Sigmoid colon (tissue), 4 donors: ENCODE measurements at regions not wholly inside any gene's neighbourhood (a gene's known extent, or its start where the extent isn't known, plus 50 kb on each side); places are given as distances from the start of the nearest gene placed in this dataset.

ENCODE experiments used
- POLR2A ChIP-seq, 2 donors: fragments of 450-650 bp; IDR thresholded peaks; one replicate each; pipeline ENCODE4 v1.6.1; 2016; ENCODE audit warnings: antibody characterized with exemption in 2 of 2, mild to moderate bottlenecking in 2 of 2, moderate library complexity in 2 of 2
- POLR2AphosphoS5 ChIP-seq, 4 donors: sonication (generic); formaldehyde crosslinking; IDR thresholded peaks; one replicate each; pipeline ENCODE4 v1.6.1; 2017; ENCODE audit warnings: antibody characterized with exemption in 4 of 4
- TF ChIP-seq, protein P1 (sequence below), 4 experiments: fragments of 450-650 bp in 3 of 4; fragments of 200-600 bp in 1 of 4; IDR thresholded peaks; one replicate each; pipeline ENCODE4 v1.5.1; 2016 to 2019; ENCODE audit warnings: antibody characterized with exemption in 4 of 4, mild to moderate bottlenecking in 3 of 4, moderate library complexity in 2 of 4

DNA sequence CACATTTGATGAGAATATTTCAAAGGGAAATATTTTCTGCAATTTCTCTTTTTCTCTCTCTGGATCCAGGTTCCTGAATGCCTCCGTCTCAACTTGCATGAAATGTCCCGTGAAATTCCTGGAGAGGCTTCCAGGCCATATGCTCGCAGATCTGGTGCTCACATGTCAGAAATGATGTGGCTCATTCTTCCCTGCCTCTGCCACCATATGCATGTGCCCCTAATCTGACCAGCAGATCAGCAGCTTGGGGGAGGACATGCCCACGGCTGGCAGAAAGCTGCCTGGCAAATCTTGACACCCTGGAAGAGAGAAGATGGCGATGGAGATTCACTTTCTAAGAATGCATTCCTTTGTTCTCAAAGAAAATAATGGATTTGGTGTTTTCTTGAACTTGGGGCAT, 490.7 kb downstream of the RPS24 start:
- TF ChIP-seq, protein P1, sequence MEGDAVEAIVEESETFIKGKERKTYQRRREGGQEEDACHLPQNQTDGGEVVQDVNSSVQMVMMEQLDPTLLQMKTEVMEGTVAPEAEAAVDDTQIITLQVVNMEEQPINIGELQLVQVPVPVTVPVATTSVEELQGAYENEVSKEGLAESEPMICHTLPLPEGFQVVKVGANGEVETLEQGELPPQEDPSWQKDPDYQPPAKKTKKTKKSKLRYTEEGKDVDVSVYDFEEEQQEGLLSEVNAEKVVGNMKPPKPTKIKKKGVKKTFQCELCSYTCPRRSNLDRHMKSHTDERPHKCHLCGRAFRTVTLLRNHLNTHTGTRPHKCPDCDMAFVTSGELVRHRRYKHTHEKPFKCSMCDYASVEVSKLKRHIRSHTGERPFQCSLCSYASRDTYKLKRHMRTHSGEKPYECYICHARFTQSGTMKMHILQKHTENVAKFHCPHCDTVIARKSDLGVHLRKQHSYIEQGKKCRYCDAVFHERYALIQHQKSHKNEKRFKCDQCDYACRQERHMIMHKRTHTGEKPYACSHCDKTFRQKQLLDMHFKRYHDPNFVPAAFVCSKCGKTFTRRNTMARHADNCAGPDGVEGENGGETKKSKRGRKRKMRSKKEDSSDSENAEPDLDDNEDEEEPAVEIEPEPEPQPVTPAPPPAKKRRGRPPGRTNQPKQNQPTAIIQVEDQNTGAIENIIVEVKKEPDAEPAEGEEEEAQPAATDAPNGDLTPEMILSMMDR (IDR thresholded peaks at IDR 0.05), result no peak
- no peak for TF ChIP-seq POLR2A (IDR thresholded peaks at IDR 0.05)
- no peak for TF ChIP-seq POLR2AphosphoS5 (IDR thresholded peaks at IDR 0.05)
